Gastroesophageal sphincter (tissue), 3 donors: ENCODE measurements at regions not wholly inside any gene's neighbourhood (a gene's known extent, or its start where the extent isn't known, plus 50 kb on each side); places are given as distances from the start of the nearest gene placed in this dataset.

ENCODE experiments used
- POLR2A ChIP-seq, 2 donors: fragments of 450-650 bp; IDR thresholded peaks; one replicate each; pipeline ENCODE4 v1.6.1; 2017; ENCODE audit warnings: antibody characterized with exemption in 2 of 2, mild to moderate bottlenecking in 2 of 2, moderate library complexity in 1 of 2
- POLR2AphosphoS5 ChIP-seq: sonication (generic); formaldehyde crosslinking; IDR thresholded peaks from one replicate; pipeline ENCODE4 v1.6.1; 2017; ENCODE audit warnings: antibody characterized with exemption
- TF ChIP-seq, protein P1 (sequence below), 4 experiments: fragments of 200-600 bp in 2 of 4; fragments of 450-650 bp in 2 of 4; sonication (generic) in 1 of 4; IDR thresholded peaks; one replicate each; pipeline ENCODE4 v1.5.1; 2017 to 2019; ENCODE audit warnings: antibody characterized with exemption in 4 of 4, mild to moderate bottlenecking in 2 of 4, moderate library complexity in 2 of 4

DNA sequence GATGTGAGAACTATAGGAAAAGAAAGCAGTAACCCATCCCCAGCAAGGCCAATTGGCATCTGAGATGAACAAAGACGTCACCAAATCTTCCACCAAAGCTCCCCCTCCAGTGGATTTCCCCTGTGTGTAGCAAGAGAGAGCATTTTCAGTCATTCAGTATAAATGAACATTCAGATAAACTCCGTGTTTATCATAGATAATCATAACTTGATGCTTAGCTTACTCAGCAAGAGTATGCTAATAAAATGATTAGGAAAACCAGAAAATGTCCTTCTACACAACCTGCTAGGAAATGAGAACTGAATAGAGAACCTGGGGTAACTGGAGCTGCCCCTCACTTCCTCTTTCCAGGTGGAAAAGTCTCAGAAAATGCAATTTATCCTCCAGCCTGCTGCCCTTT is 198.0 kb upstream of the CCDC150 start:
- no peak for TF ChIP-seq POLR2AphosphoS5
- TF ChIP-seq, protein P1, sequence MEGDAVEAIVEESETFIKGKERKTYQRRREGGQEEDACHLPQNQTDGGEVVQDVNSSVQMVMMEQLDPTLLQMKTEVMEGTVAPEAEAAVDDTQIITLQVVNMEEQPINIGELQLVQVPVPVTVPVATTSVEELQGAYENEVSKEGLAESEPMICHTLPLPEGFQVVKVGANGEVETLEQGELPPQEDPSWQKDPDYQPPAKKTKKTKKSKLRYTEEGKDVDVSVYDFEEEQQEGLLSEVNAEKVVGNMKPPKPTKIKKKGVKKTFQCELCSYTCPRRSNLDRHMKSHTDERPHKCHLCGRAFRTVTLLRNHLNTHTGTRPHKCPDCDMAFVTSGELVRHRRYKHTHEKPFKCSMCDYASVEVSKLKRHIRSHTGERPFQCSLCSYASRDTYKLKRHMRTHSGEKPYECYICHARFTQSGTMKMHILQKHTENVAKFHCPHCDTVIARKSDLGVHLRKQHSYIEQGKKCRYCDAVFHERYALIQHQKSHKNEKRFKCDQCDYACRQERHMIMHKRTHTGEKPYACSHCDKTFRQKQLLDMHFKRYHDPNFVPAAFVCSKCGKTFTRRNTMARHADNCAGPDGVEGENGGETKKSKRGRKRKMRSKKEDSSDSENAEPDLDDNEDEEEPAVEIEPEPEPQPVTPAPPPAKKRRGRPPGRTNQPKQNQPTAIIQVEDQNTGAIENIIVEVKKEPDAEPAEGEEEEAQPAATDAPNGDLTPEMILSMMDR (IDR thresholded peaks at IDR 0.05) = no peak
- no peak for TF ChIP-seq POLR2A (IDR thresholded peaks at IDR 0.05)
